ENCODE measurements at regions not wholly inside any gene's neighbourhood (a gene's known extent, or its start where the extent isn't known, plus 50 kb on each side); places are given as distances from the start of the nearest gene placed in this dataset.

DNA sequence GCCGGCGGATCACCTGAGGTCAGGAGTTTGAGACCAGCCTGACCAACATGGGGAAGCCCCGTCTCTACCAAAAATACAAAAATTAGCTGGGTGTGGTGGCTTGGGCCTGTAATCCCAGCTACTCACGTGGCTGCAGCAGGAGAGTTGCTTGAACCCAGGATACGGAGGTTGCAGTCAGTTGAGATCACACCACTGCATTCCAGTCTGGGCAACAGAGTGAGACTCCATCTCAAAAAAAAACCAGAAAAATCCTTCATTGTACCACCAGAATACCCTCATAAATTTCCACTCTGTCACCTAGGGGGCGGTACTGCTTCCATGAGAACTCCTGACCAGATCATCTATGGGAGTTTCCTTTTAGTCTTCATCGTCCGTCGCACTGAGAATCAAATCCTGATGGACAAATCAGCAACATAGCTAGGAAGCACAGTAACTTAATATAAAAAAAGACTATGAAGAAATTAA, 225.8 kb upstream of the KLF14 start:
- no peak for TF ChIP-seq TAF1 (IDR thresholded peaks at IDR 0.05; ENCODE audit: low read depth)
- no peak for TF ChIP-seq EP300 (IDR thresholded peaks at IDR 0.05; ENCODE audit: borderline replicate concordance)
- TF ChIP-seq, protein P1, sequence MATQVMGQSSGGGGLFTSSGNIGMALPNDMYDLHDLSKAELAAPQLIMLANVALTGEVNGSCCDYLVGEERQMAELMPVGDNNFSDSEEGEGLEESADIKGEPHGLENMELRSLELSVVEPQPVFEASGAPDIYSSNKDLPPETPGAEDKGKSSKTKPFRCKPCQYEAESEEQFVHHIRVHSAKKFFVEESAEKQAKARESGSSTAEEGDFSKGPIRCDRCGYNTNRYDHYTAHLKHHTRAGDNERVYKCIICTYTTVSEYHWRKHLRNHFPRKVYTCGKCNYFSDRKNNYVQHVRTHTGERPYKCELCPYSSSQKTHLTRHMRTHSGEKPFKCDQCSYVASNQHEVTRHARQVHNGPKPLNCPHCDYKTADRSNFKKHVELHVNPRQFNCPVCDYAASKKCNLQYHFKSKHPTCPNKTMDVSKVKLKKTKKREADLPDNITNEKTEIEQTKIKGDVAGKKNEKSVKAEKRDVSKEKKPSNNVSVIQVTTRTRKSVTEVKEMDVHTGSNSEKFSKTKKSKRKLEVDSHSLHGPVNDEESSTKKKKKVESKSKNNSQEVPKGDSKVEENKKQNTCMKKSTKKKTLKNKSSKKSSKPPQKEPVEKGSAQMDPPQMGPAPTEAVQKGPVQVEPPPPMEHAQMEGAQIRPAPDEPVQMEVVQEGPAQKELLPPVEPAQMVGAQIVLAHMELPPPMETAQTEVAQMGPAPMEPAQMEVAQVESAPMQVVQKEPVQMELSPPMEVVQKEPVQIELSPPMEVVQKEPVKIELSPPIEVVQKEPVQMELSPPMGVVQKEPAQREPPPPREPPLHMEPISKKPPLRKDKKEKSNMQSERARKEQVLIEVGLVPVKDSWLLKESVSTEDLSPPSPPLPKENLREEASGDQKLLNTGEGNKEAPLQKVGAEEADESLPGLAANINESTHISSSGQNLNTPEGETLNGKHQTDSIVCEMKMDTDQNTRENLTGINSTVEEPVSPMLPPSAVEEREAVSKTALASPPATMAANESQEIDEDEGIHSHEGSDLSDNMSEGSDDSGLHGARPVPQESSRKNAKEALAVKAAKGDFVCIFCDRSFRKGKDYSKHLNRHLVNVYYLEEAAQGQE (IDR thresholded peaks at IDR 0.05; ENCODE audit: low read depth): no peak
- no peak for TF ChIP-seq FOXM1 (IDR thresholded peaks at IDR 0.05; ENCODE audit: borderline replicate concordance, low read depth)
- TF ChIP-seq TEAD4 (IDR thresholded peaks at IDR 0.05): no peak
- no peak for TF ChIP-seq RAD21 (IDR thresholded peaks at IDR 0.05; ENCODE audit: low read depth)
- TF ChIP-seq TCF12 (IDR thresholded peaks at IDR 0.05; ENCODE audit: low read depth): no peak
- TF ChIP-seq CREB1 (IDR thresholded peaks at IDR 0.05; ENCODE audit: low read depth): no peak
- TF ChIP-seq ZBTB7A (IDR thresholded peaks at IDR 0.05; ENCODE audit: low read depth): no peak
- TF ChIP-seq, protein P2, sequence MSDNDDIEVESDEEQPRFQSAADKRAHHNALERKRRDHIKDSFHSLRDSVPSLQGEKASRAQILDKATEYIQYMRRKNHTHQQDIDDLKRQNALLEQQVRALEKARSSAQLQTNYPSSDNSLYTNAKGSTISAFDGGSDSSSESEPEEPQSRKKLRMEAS (IDR thresholded peaks at IDR 0.05): no peak
- no peak for TF ChIP-seq EGR1 (IDR thresholded peaks at IDR 0.05)

Measured in Ishikawa (cell line).